ENCODE measurements at regions not wholly inside any gene's neighbourhood (a gene's known extent, or its start where the extent isn't known, plus 50 kb on each side); places are given as distances from the start of the nearest gene placed in this dataset.

DNA sequence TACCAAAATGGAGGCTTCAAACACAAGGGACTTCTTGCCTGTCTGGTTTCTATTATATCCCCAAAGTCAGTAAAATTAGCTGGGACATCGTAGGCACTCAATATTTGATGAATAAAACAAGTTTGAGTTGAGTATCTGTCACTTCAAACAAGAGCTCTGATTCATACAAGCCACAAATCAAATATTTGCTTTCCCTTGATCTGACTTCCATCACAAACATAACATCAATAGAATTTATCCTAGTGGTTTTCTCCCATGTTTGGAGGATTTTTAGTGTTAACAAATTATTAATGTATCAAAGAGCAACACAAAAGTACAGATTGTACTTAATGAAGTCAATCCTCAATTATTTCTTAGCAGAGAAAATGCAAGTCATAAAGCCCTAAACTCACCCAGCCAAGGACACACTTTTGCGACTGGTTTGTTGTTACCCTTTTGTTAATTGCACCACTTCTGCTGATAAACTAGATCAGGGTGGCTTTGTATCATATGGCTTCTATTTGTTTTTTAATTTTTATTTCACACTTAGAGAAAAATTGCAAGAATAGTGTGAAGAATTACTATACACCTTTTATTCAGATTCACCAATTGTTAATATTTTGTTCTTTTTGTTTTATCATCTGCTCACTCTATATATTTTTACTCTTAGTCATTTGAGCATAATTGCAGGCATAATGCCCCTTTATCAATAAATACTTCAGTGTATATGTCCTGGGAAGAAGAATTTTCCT, 117.4 kb upstream of the PRDM1 start:
- Mint-ChIP-seq H3K4me3 (no peak overlapping the region), H3K9me3 (peaks cover 39% of the 10 kb centered on the region)
- DNase-seq (ENCODE audit: low spot score in 2 of 2, unreplicated experiment in 2 of 2) = no peak

DNA sequence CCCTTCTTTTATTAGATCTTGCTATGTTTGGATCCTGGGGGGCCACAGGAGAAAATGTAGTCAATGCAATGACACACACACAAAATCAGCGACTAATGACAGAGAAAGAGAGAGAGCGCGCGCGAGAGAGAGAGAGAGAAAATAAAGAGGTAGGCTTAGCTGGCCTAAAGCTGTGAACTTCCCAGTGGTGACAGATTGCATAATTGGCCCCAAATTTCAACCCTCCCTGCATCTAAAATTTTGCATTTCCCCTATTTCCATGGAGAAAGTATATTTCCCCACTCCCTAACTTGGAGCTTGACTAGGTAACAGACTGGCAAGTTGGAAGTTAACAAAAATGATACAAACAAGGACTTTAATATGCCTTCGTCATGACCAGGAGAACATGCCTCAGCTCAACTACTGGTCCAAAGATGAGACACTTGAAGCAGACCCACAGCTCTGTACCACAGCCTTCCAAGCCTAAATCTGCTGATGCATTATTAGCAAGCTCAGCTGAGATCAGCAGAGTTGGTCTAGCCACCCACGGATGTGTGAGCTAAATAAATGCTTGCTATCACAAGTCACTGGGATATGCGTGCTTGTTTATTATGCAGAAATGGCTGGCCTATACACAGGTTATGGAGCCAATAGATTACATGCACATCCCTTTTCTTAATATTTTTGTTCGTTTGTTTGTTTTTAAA, 118.1 kb upstream of the PRDM1 start:
- Mint-ChIP-seq H3K36me3 (peaks cover 5% of the 10 kb centered on the region), H3K27ac (no peak overlapping the region), H3K27me3 (ENCODE audit: low read depth) (no peaks in the 10 kb centered on the region), H3K4me1 (no peaks in the 10 kb centered on the region), H3K9me3 (peaks cover 32% of the 10 kb centered on the region), H3K4me3 (no peak overlapping the region)
- DNase-seq (ENCODE audit: low spot score in 2 of 2, unreplicated experiment in 2 of 2) = no peak
- TF ChIP-seq, protein P1, sequence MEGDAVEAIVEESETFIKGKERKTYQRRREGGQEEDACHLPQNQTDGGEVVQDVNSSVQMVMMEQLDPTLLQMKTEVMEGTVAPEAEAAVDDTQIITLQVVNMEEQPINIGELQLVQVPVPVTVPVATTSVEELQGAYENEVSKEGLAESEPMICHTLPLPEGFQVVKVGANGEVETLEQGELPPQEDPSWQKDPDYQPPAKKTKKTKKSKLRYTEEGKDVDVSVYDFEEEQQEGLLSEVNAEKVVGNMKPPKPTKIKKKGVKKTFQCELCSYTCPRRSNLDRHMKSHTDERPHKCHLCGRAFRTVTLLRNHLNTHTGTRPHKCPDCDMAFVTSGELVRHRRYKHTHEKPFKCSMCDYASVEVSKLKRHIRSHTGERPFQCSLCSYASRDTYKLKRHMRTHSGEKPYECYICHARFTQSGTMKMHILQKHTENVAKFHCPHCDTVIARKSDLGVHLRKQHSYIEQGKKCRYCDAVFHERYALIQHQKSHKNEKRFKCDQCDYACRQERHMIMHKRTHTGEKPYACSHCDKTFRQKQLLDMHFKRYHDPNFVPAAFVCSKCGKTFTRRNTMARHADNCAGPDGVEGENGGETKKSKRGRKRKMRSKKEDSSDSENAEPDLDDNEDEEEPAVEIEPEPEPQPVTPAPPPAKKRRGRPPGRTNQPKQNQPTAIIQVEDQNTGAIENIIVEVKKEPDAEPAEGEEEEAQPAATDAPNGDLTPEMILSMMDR (IDR thresholded peaks at IDR 0.05; ENCODE audit: unreplicated experiment) = no peak

More for the DNA sequence above, 117.4 kb upstream of the PRDM1 start:
- no peaks in the 10 kb centered on the region for H3K27me3 Mint-ChIP-seq (ENCODE audit: low read depth)
- H3K4me1 Mint-ChIP-seq = no peaks in the 10 kb centered on the region
- H3K36me3 Mint-ChIP-seq = peaks cover 7% of the 10 kb centered on the region
- H3K27ac Mint-ChIP-seq = no peak overlapping the region
- TF ChIP-seq, protein P1 (IDR thresholded peaks at IDR 0.05; ENCODE audit: unreplicated experiment) = no peak

DNA sequence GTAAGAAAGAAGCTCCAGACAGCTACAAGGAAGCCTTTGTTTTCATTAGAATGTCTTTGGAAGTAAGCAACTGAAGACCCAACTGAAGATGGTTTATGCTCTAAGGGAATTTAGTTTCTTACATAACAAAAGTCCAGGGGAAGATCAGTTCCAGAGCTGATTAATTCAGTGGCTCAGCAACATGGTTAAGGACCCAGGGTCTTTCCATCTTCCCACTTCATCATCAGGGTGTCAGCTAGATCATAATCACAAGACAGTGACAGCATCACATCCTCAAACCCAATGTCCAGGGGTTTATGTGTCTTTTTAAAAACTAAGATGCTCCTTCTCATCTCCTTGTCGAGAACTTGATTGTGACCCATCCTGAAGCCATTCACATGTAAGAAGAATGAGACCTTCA, 119.7 kb upstream of the PRDM1 start:
- Mint-ChIP-seq H3K27ac (no peak overlapping the region), H3K4me3 (no peak overlapping the region), H3K36me3 (no peaks in the 10 kb centered on the region), H3K4me1 (peaks cover 9% of the 10 kb centered on the region), H3K9me3 (peaks cover 17% of the 10 kb centered on the region), H3K27me3 (ENCODE audit: low read depth) (no peaks in the 10 kb centered on the region)
- no peak for DNase-seq (ENCODE audit: low spot score in 2 of 2, unreplicated experiment in 2 of 2)
- TF ChIP-seq, protein P1 (IDR thresholded peaks at IDR 0.05; ENCODE audit: unreplicated experiment) = no peak

- Mint-ChIP-seq H3K4me3 (no peak overlapping the region), H3K4me1 (peaks cover 9% of the 10 kb centered on the region), H3K9me3 (peaks cover 9% of the 10 kb centered on the region), H3K27ac (no peak overlapping the region), H3K36me3 (no peaks in the 10 kb centered on the region), H3K27me3 (ENCODE audit: low read depth) (no peaks in the 10 kb centered on the region)
- no peak for DNase-seq (ENCODE audit: low spot score in 2 of 2, unreplicated experiment in 2 of 2)
- TF ChIP-seq, protein P1 (IDR thresholded peaks at IDR 0.05; ENCODE audit: unreplicated experiment) = no peak
Observed at GRCh38 chr6:105964979-105965760, 121.0 kb upstream of the PRDM1 start.

DNA sequence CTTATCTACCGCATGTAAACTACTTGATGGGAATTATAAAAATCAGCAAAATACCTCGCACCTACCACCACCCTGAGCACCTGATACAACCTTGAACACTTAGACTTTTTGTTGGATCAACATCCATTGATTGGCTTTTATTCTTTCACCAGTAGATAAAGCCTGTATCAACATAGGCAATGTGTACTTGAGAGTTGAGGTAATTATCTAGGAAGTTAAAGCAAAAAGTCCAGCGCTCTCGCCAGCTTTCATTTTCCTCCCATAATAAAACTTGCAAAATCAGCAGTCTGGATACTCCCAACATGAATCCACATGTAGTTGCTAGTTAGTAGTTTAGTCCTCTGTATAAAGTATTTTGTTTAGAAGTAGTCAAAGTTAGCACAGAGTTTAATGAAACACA, 132.0 kb upstream of the PRDM1 start:
- Mint-ChIP-seq H3K27ac (no peak overlapping the region), H3K4me3 (no peak overlapping the region), H3K36me3 (no peaks in the 10 kb centered on the region), H3K27me3 (ENCODE audit: low read depth) (peaks cover 6% of the 10 kb centered on the region), H3K4me1 (no peaks in the 10 kb centered on the region), H3K9me3 (peaks cover 9% of the 10 kb centered on the region)
- TF ChIP-seq, protein P1 (IDR thresholded peaks at IDR 0.05; ENCODE audit: unreplicated experiment) = no peak
- no peak for DNase-seq (ENCODE audit: low spot score in 2 of 2, unreplicated experiment in 2 of 2)
